Keratinocyte (primary cell): ENCODE measurements at regions not wholly inside any gene's neighbourhood (a gene's known extent, or its start where the extent isn't known, plus 50 kb on each side); places are given as distances from the start of the nearest gene placed in this dataset.
"Not testable (repeated sequence)": the region's sequence is repeated elsewhere in the genome, so short reads cannot be mapped to it uniquely, and the experiment has no call there.

ENCODE experiments used
- DNase-seq: peaks from one replicate; pipeline ENCODE4 v3.0.0-alpha.2; 2011; ENCODE audit warnings: low read depth, missing footprints, low spot score
- FAIRE-seq: peaks from 2 replicates; lab custom pipeline; 2011; peaks lifted over from hg19 to GRCh38; lab: Jason Lieb, UNC
- H2AFZ ChIP-seq: 2 replicates; pipeline ENCODE4 v1.6.0; 2012; ENCODE audit warnings: low read length, control low read depth, inconsistent platforms; ENCODE audit not compliant: control insufficient read depth
- H3K27ac ChIP-seq: 2 replicates; pipeline ENCODE4 v1.5.1; 2011; ENCODE audit warnings: low read length; ENCODE audit not compliant: control insufficient read depth, insufficient read depth
- H3K27me3 ChIP-seq: 3 replicates; pipeline ENCODE4 v1.6.0; 2011; ENCODE audit warnings: low read length; ENCODE audit not compliant: control insufficient read depth, insufficient read depth; ENCODE audit errors: extremely low read depth
- H3K36me3 ChIP-seq, 2 experiments: 2 replicates in 1 of 2; 3 replicates in 1 of 2; pipeline ENCODE4 v1.5.1; 2011; ENCODE audit warnings: low read length in 2 of 2, mild to moderate bottlenecking in 1 of 2; ENCODE audit not compliant: control insufficient read depth in 2 of 2, insufficient read depth in 2 of 2; ENCODE audit errors: extremely low read depth in 1 of 2
- H3K4me1 ChIP-seq: 3 replicates; pipeline ENCODE4 v1.5.1; 2011; ENCODE audit warnings: low read length; ENCODE audit not compliant: control insufficient read depth, insufficient read depth; ENCODE audit errors: extremely low read depth
- H3K4me2 ChIP-seq: 3 replicates; pipeline ENCODE4 v1.6.0; 2011; ENCODE audit warnings: low read depth, low read length; ENCODE audit not compliant: control insufficient read depth, insufficient read depth; ENCODE audit errors: extremely low read depth
- H3K4me3 ChIP-seq, 3 experiments: fragments of 200-600 bp in 1 of 3; sonication (generic) in 1 of 3; 2 replicates in 2 of 3; 3 replicates in 1 of 3; pipeline ENCODE4 v1.5.1; 2011 to 2016; ENCODE audit warnings: low read length in 3 of 3, mild to moderate bottlenecking in 3 of 3, control low read depth in 2 of 3, inconsistent platforms in 1 of 3, low read depth in 1 of 3, mixed read lengths in 1 of 3, mixed run types in 1 of 3, moderate library complexity in 1 of 3; ENCODE audit not compliant: control insufficient read depth in 2 of 3, insufficient read depth in 2 of 3; ENCODE audit errors: extremely low read depth in 1 of 3
- H3K79me2 ChIP-seq: 2 replicates; pipeline ENCODE4 v1.6.0; 2012; ENCODE audit warnings: low read length; ENCODE audit not compliant: control insufficient read depth, insufficient read depth
- H3K9ac ChIP-seq: 3 replicates; pipeline ENCODE4 v1.6.0; 2011; ENCODE audit warnings: low read length; ENCODE audit not compliant: control insufficient read depth, insufficient read depth; ENCODE audit errors: extremely low read depth
- H3K9me1 ChIP-seq: 3 replicates; pipeline ENCODE4 v1.6.0; 2011; ENCODE audit warnings: low read length; ENCODE audit not compliant: control insufficient read depth, insufficient read depth; ENCODE audit errors: extremely low read depth
- H3K9me3 ChIP-seq: 2 replicates; pipeline ENCODE4 v1.5.1; 2012; ENCODE audit warnings: low read depth, low read length; ENCODE audit not compliant: control insufficient read depth
- H4K20me1 ChIP-seq: 3 replicates; pipeline ENCODE4 v1.6.0; 2011; ENCODE audit warnings: low read length; ENCODE audit not compliant: control insufficient read depth, insufficient read depth; ENCODE audit errors: extremely low read depth
- CTCF ChIP-seq, 3 experiments: IDR thresholded peaks in 1 of 3; conservative IDR thresholded peaks in 1 of 3; optimal IDR thresholded peaks in 1 of 3; 2 replicates in 2 of 3; 3 replicates in 1 of 3; pipeline versions ENCODE3 to v1.5.1; 2011; ENCODE audit warnings: low read length in 3 of 3, mild to moderate bottlenecking in 3 of 3, moderate library complexity in 2 of 3, control low read depth in 1 of 3, inconsistent platforms in 1 of 3; ENCODE audit not compliant: insufficient read depth in 2 of 3; ENCODE audit errors: extremely low read depth in 1 of 3
- EZH2 ChIP-seq: IDR thresholded peaks from one replicate; pipeline ENCODE4 v1.6.1; 2012; ENCODE audit warnings: inconsistent platforms, mild to moderate bottlenecking, low read length, moderate library complexity
- dilution Hi-C: fragments of 300-500 bp; cut with MboI; formaldehyde crosslinking; loops from one replicate; pipeline ENCODE4 v1.7.0; 2020; ENCODE audit warnings: low sequenced_read_pairs; ENCODE audit not compliant: extremely low pct_ligation_motif_present

- dilution Hi-C loops: no loop called here
- Histone ChIP-seq H3K4me3 (no peak overlapping the region), H3K36me3 (no peaks in the 10 kb centered on the region), H3K4me2 (no peak overlapping the region), H4K20me1 (no peaks in the 10 kb centered on the region), H3K27ac (no peak overlapping the region), H3K79me2 (no peaks in the 10 kb centered on the region), H3K4me1 (peaks cover 4% of the 10 kb centered on the region), H3K9ac (no peak overlapping the region), H3K27me3 (no peaks in the 10 kb centered on the region), H3K9me1 (no peaks in the 10 kb centered on the region), H3K9me3 (no peaks in the 10 kb centered on the region), H2AFZ (no peak overlapping the region)
- FAIRE-seq (no peak), DNase-seq (no peak)
- no peak for TF ChIP-seq EZH2
- TF ChIP-seq CTCF (optimal IDR thresholded peaks at IDR 0.05 in 1 of 3, IDR thresholded peaks at IDR 0.05 in 1 of 3, conservative IDR thresholded peaks at IDR 0.05 in 1 of 3; ENCODE audit: extremely low read depth in 1 of 3, insufficient read depth in 2 of 3, low read length in 3 of 3): no peak
Observed at GRCh38 chr3:38952721-38953120, 99.0 kb downstream of the SCN11A start.

GRCh38 chr3:38951167-38951566, 100.6 kb downstream of the SCN11A start:
- H2AFZ ChIP-seq, H3K9me3 ChIP-seq, H3K9ac ChIP-seq, H3K79me2 ChIP-seq, H3K4me1 ChIP-seq, FAIRE-seq, dilution Hi-C loops, H3K4me2 ChIP-seq, H3K27me3 ChIP-seq, H3K4me3 ChIP-seq, H3K9me1 ChIP-seq, H4K20me1 ChIP-seq, H3K27ac ChIP-seq, H3K36me3 ChIP-seq, DNase-seq: not testable (repeated sequence)

GRCh38 chr3:38950581-38950980, 101.2 kb downstream of the SCN11A start:
- dilution Hi-C loops: no loop called here

More at GRCh38 chr3:38950581-38950980, 101.2 kb downstream of the SCN11A start:
- Histone ChIP-seq H3K27me3 (no peaks in the 10 kb centered on the region), H3K9me1 (no peaks in the 10 kb centered on the region), H4K20me1 (no peaks in the 10 kb centered on the region), H3K9me3 (no peaks in the 10 kb centered on the region), H2AFZ (no peak overlapping the region), H3K79me2 (no peaks in the 10 kb centered on the region), H3K36me3 (no peaks in the 10 kb centered on the region), H3K4me2 (no peak overlapping the region), H3K4me1 (no peaks in the 10 kb centered on the region), H3K27ac (no peak overlapping the region), H3K9ac (no peak overlapping the region), H3K4me3 (no peak overlapping the region)
- DNase-seq: no peak
- FAIRE-seq: no peak
- TF ChIP-seq CTCF (optimal IDR thresholded peaks at IDR 0.05 in 1 of 3, IDR thresholded peaks at IDR 0.05 in 1 of 3, conservative IDR thresholded peaks at IDR 0.05 in 1 of 3; ENCODE audit: extremely low read depth in 1 of 3, insufficient read depth in 2 of 3, low read length in 3 of 3): no peak
- TF ChIP-seq EZH2: no peak
